GM12891 (cell line): ENCODE measurements at regions not wholly inside any gene's neighbourhood (a gene's known extent, or its start where the extent isn't known, plus 50 kb on each side); places are given as distances from the start of the nearest gene placed in this dataset.

Experiments
- POLR2AphosphoS5 ChIP-seq: IDR thresholded peaks from 2 replicates; pipeline ENCODE4 v1.6.1; 2011; ENCODE audit warnings: low read depth, low read length, control low read depth
- TAF1 ChIP-seq: IDR thresholded peaks from 2 replicates; pipeline ENCODE4 v1.6.1; 2011; ENCODE audit warnings: low read depth, low read length, control low read depth

DNA sequence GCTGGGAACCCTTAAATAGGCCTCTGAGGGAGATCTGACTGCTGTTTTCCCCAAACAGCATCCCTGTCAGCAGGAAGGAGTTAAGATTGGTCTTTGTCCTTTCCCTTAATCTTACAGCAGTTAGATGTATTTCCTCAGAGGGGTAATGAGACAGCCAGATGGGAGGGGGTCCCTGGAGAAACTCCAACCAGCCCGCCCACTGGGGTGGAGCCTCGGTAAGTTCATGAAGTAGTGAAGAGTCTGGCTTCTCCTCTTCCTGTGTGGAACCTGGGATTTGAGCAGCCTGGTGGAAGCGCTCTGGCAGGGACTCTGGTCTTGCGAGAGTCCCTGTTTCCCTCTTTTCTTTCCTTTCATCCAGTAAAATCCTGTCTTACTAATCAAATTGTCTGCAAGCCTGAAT, 330.0 kb downstream of the TLL1 start:
- TF ChIP-seq POLR2AphosphoS5 (no peak), TAF1 (no peak)
